ENCODE measurements at regions not wholly inside any gene's neighbourhood (a gene's known extent, or its start where the extent isn't known, plus 50 kb on each side); places are given as distances from the start of the nearest gene placed in this dataset.
"Not testable (repeated sequence)": the region's sequence is repeated elsewhere in the genome, so short reads cannot be mapped to it uniquely, and the experiment has no call there.

GRCh38 chr20:30356854-30357467, 900.5 kb upstream of the DEFB115 start:
- H3K27me3 ChIP-seq (ENCODE audit: control insufficient read depth, insufficient read depth, low read length); DNase-seq (ENCODE audit: low read depth, low spot score); POLR2A ChIA-PET; H3K27ac ChIP-seq (ENCODE audit: low read depth, low read length); H3K4me3 ChIP-seq (ENCODE audit: low read depth, low read length); H3K9me3 ChIP-seq (ENCODE audit: control insufficient read depth, insufficient read depth, low read length): not testable (repeated sequence)
- CTCF ChIA-PET = interaction anchor here (0.6 to 0.8 kb wide), 2 partner anchors 20 to 554 kb away, joined by 3 read pairs; no protein-coding TSS in a partner anchor
- peak; percentile 46 for TF ChIP-seq CTCF (IDR thresholded peaks at IDR 0.05; ENCODE audit: low read depth, low read length)

- POLR2A ChIA-PET; H3K9me3 ChIP-seq (ENCODE audit: control insufficient read depth, insufficient read depth, low read length); CTCF ChIA-PET; H3K27ac ChIP-seq (ENCODE audit: low read depth, low read length); DNase-seq (ENCODE audit: low read depth, low spot score); H3K4me3 ChIP-seq (ENCODE audit: low read depth, low read length); H3K27me3 ChIP-seq (ENCODE audit: control insufficient read depth, insufficient read depth, low read length): not testable (repeated sequence)
These were observed 895.7 kb upstream of the DEFB115 start for GRCh38 chr20:30361756-30362155.

GRCh38 chr20:30376430-30376766, 881.1 kb upstream of the DEFB115 start:
- POLR2A ChIA-PET; DNase-seq (ENCODE audit: low read depth, low spot score); H3K27me3 ChIP-seq (ENCODE audit: control insufficient read depth, insufficient read depth, low read length); H3K27ac ChIP-seq (ENCODE audit: low read depth, low read length): not testable (repeated sequence)
- Histone ChIP-seq H3K4me3 (ENCODE audit: low read depth, low read length) (peak overlapping the region; percentile 80), H3K9me3 (ENCODE audit: control insufficient read depth, insufficient read depth, low read length) (peaks cover 12% of the 10 kb centered on the region)
- CTCF ChIA-PET = interaction anchor here (0.6 to 1.3 kb wide), 2 partner anchors 18 to 1787 kb away, joined by 4 to 5 read pairs; no protein-coding TSS in a partner anchor

- ChIA-PET CTCF (interaction anchor here (0.6 to 1.3 kb wide), 3 partner anchors 18 to 1788 kb away, joined by 3 to 5 read pairs (median 4); no protein-coding TSS in a partner anchor), POLR2A (no interaction called here)
- no peaks in the 10 kb centered on the region for H3K27me3 ChIP-seq (ENCODE audit: control insufficient read depth, insufficient read depth, low read length)
- H3K4me3 ChIP-seq (ENCODE audit: low read depth, low read length) = peak overlapping the region; percentile 80
- DNase-seq (ENCODE audit: low read depth, low spot score) = peak; percentile 37
- H3K9me3 ChIP-seq (ENCODE audit: control insufficient read depth, insufficient read depth, low read length) = peaks cover 12% of the 10 kb centered on the region
- H3K27ac ChIP-seq (ENCODE audit: low read depth, low read length) = peak overlapping the region; percentile 81
- TF ChIP-seq CTCF (IDR thresholded peaks at IDR 0.05; ENCODE audit: low read depth, low read length) = peak; percentile 59
These were observed 880.5 kb upstream of the DEFB115 start for GRCh38 chr20:30376767-30377658.

GRCh38 chr20:30378317-30378716, 879.1 kb upstream of the DEFB115 start:
- DNase-seq (ENCODE audit: low read depth, low spot score); POLR2A ChIA-PET; CTCF ChIA-PET; H3K27me3 ChIP-seq (ENCODE audit: control insufficient read depth, insufficient read depth, low read length); H3K27ac ChIP-seq (ENCODE audit: low read depth, low read length): not testable (repeated sequence)
- Histone ChIP-seq H3K4me3 (ENCODE audit: low read depth, low read length) (peak overlapping the region; percentile 80), H3K9me3 (ENCODE audit: control insufficient read depth, insufficient read depth, low read length) (peaks cover 12% of the 10 kb centered on the region)

GRCh38 chr20:30378721-30379120, 878.7 kb upstream of the DEFB115 start:
- peaks cover 12% of the 10 kb centered on the region for H3K9me3 ChIP-seq (ENCODE audit: control insufficient read depth, insufficient read depth, low read length)
- H3K4me3 ChIP-seq (ENCODE audit: low read depth, low read length); DNase-seq (ENCODE audit: low read depth, low spot score); H3K27ac ChIP-seq (ENCODE audit: low read depth, low read length); H3K27me3 ChIP-seq (ENCODE audit: control insufficient read depth, insufficient read depth, low read length); CTCF ChIA-PET; POLR2A ChIA-PET: not testable (repeated sequence)

- H3K27ac ChIP-seq (ENCODE audit: low read depth, low read length) = not testable (repeated sequence)
These were observed 872.6 kb upstream of the DEFB115 start for GRCh38 chr20:30384841-30385240.

GRCh38 chr20:30386099-30386498, 871.4 kb upstream of the DEFB115 start:
- H3K9me3 ChIP-seq (ENCODE audit: control insufficient read depth, insufficient read depth, low read length); CTCF ChIA-PET; H3K27me3 ChIP-seq (ENCODE audit: control insufficient read depth, insufficient read depth, low read length); POLR2A ChIA-PET; H3K27ac ChIP-seq (ENCODE audit: low read depth, low read length); DNase-seq (ENCODE audit: low read depth, low spot score); H3K4me3 ChIP-seq (ENCODE audit: low read depth, low read length): not testable (repeated sequence)

More at GRCh38 chr20:30384841-30385240, 872.6 kb upstream of the DEFB115 start:
- POLR2A ChIA-PET; H3K9me3 ChIP-seq (ENCODE audit: control insufficient read depth, insufficient read depth, low read length); H3K27me3 ChIP-seq (ENCODE audit: control insufficient read depth, insufficient read depth, low read length); DNase-seq (ENCODE audit: low read depth, low spot score); CTCF ChIA-PET; H3K4me3 ChIP-seq (ENCODE audit: low read depth, low read length): not testable (repeated sequence)

- CTCF ChIA-PET; DNase-seq (ENCODE audit: low read depth, low spot score); POLR2A ChIA-PET: not testable (repeated sequence)
These were observed 869.6 kb upstream of the DEFB115 start for GRCh38 chr20:30387823-30388222.

GRCh38 chr20:30393523-30393922, 863.9 kb upstream of the DEFB115 start:
- H3K9me3 ChIP-seq (ENCODE audit: control insufficient read depth, insufficient read depth, low read length); POLR2A ChIA-PET; H3K27me3 ChIP-seq (ENCODE audit: control insufficient read depth, insufficient read depth, low read length); DNase-seq (ENCODE audit: low read depth, low spot score); H3K27ac ChIP-seq (ENCODE audit: low read depth, low read length); CTCF ChIA-PET; H3K4me3 ChIP-seq (ENCODE audit: low read depth, low read length): not testable (repeated sequence)

More at GRCh38 chr20:30387823-30388222, 869.6 kb upstream of the DEFB115 start:
- not testable (repeated sequence) for H3K27me3 ChIP-seq (ENCODE audit: control insufficient read depth, insufficient read depth, low read length); H3K27ac ChIP-seq (ENCODE audit: low read depth, low read length); H3K9me3 ChIP-seq (ENCODE audit: control insufficient read depth, insufficient read depth, low read length); H3K4me3 ChIP-seq (ENCODE audit: low read depth, low read length)
